ENCODE measurements at regions not wholly inside any gene's neighbourhood (a gene's known extent, or its start where the extent isn't known, plus 50 kb on each side); places are given as distances from the start of the nearest gene placed in this dataset.

DNA sequence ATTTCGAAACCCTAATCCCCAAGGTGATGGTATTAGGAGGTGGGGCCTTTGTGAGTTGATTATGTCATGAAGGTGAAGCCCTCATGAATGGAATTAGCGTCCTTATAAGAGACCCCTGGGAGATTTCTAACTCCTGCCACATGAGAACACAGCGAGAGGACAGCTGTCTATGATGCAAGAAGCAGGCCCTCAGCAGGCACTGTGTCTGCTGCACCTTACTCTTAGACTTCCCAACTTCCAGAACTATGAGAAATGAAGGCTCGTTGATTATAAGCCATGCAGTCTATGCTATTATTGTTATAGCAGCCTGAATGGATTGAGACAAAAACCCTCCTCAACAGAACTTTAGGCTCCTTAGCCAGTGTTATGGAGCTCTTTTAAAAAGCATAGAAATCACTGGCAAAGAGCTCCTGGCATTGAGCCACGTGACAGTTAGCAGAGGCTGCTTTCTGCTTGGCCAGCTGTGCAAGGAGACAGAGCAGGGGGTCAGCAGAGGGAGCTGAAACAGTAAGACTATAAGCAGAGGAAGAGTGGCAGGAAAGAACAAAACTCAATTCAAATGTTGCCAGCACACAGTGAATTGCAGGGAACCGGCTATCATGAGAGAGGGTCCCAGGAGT lies 219.2 kb upstream of the FAT1 start:
- no peak overlapping the region for H3K4me3 ChIP-seq (ENCODE audit: insufficient read depth, low read length, poor library complexity, severe bottlenecking)
- H3K4me2 ChIP-seq (ENCODE audit: low read depth, low read length, poor library complexity, severe bottlenecking), result no peak overlapping the region

GRCh38 chr4:186943411-186943810 lies 219.8 kb upstream of the FAT1 start:
- Histone ChIP-seq H3K4me3 (ENCODE audit: insufficient read depth, low read length, poor library complexity, severe bottlenecking) (no peak overlapping the region), H3K4me2 (ENCODE audit: low read depth, low read length, poor library complexity, severe bottlenecking) (no peak overlapping the region), H2AFZ (ENCODE audit: low read depth, low read length, severe bottlenecking) (no peak overlapping the region), H3K79me2 (ENCODE audit: insufficient read depth, low read length) (no peaks in the 10 kb centered on the region), H3F3A (ENCODE audit: insufficient read depth) (no peaks in the 10 kb centered on the region), H3K9me2 (replicated peaks; ENCODE audit: insufficient read depth, low read length) (no peaks in the 10 kb centered on the region), H3K36me3 (ENCODE audit: low read length) (no peaks in the 10 kb centered on the region), H3K27me3 (ENCODE audit: low read length) (no peaks in the 10 kb centered on the region), H3K27ac (ENCODE audit: low read depth, low read length) (no peak overlapping the region), H3K9ac (ENCODE audit: low read length) (no peak overlapping the region), H3K9me3 (ENCODE audit: insufficient read depth, low read length) (no peaks in the 10 kb centered on the region), H4K20me1 (ENCODE audit: low read depth, low read length) (no peaks in the 10 kb centered on the region)
- TF ChIP-seq, protein P1, sequence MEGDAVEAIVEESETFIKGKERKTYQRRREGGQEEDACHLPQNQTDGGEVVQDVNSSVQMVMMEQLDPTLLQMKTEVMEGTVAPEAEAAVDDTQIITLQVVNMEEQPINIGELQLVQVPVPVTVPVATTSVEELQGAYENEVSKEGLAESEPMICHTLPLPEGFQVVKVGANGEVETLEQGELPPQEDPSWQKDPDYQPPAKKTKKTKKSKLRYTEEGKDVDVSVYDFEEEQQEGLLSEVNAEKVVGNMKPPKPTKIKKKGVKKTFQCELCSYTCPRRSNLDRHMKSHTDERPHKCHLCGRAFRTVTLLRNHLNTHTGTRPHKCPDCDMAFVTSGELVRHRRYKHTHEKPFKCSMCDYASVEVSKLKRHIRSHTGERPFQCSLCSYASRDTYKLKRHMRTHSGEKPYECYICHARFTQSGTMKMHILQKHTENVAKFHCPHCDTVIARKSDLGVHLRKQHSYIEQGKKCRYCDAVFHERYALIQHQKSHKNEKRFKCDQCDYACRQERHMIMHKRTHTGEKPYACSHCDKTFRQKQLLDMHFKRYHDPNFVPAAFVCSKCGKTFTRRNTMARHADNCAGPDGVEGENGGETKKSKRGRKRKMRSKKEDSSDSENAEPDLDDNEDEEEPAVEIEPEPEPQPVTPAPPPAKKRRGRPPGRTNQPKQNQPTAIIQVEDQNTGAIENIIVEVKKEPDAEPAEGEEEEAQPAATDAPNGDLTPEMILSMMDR (IDR thresholded peaks at IDR 0.05; ENCODE audit: insufficient read depth, low read length, poor library complexity, severe bottlenecking), result no peak
- TF ChIP-seq EZH2phosphoT487 (conservative IDR thresholded peaks at IDR 0.05; ENCODE audit: low read length), result no peak

More for the DNA sequence above, 219.2 kb upstream of the FAT1 start:
- Histone ChIP-seq H3K79me2 (ENCODE audit: insufficient read depth, low read length) (no peaks in the 10 kb centered on the region), H3K9ac (ENCODE audit: low read length) (no peak overlapping the region), H3K27me3 (ENCODE audit: low read length) (no peaks in the 10 kb centered on the region), H2AFZ (ENCODE audit: low read depth, low read length, severe bottlenecking) (no peak overlapping the region), H3K9me3 (ENCODE audit: insufficient read depth, low read length) (no peaks in the 10 kb centered on the region), H3K36me3 (ENCODE audit: low read length) (no peaks in the 10 kb centered on the region), H4K20me1 (ENCODE audit: low read depth, low read length) (no peaks in the 10 kb centered on the region), H3K27ac (ENCODE audit: low read depth, low read length) (no peak overlapping the region), H3K9me2 (replicated peaks; ENCODE audit: insufficient read depth, low read length) (no peaks in the 10 kb centered on the region), H3F3A (ENCODE audit: insufficient read depth) (no peaks in the 10 kb centered on the region)
- no peak for TF ChIP-seq EZH2phosphoT487 (conservative IDR thresholded peaks at IDR 0.05; ENCODE audit: low read length)
- TF ChIP-seq, protein P1 (IDR thresholded peaks at IDR 0.05; ENCODE audit: insufficient read depth, low read length, poor library complexity, severe bottlenecking), result no peak

- Histone ChIP-seq H3K9me2 (replicated peaks; ENCODE audit: insufficient read depth, low read length) (no peaks in the 10 kb centered on the region), H3K9me3 (ENCODE audit: insufficient read depth, low read length) (no peaks in the 10 kb centered on the region), H3F3A (ENCODE audit: insufficient read depth) (no peaks in the 10 kb centered on the region), H3K79me2 (ENCODE audit: insufficient read depth, low read length) (no peaks in the 10 kb centered on the region), H3K4me3 (ENCODE audit: insufficient read depth, low read length, poor library complexity, severe bottlenecking) (no peak overlapping the region), H4K20me1 (ENCODE audit: low read depth, low read length) (no peaks in the 10 kb centered on the region), H3K27ac (ENCODE audit: low read depth, low read length) (no peak overlapping the region), H2AFZ (ENCODE audit: low read depth, low read length, severe bottlenecking) (no peak overlapping the region), H3K27me3 (ENCODE audit: low read length) (no peaks in the 10 kb centered on the region), H3K36me3 (ENCODE audit: low read length) (no peaks in the 10 kb centered on the region), H3K4me2 (ENCODE audit: low read depth, low read length, poor library complexity, severe bottlenecking) (no peak overlapping the region), H3K9ac (ENCODE audit: low read length) (no peak overlapping the region)
- TF ChIP-seq EZH2phosphoT487 (conservative IDR thresholded peaks at IDR 0.05; ENCODE audit: low read length), result no peak
- TF ChIP-seq, protein P1 (IDR thresholded peaks at IDR 0.05; ENCODE audit: insufficient read depth, low read length, poor library complexity, severe bottlenecking), result no peak
Measured at GRCh38 chr4:186946136-186946535, 222.5 kb upstream of the FAT1 start.

All from SU-DHL-6 (cell line).